NCI-H1105 treated with DMSO at 0.1 percent for 48 hours (cell line): ENCODE measurements at regions not wholly inside any gene's neighbourhood (a gene's known extent, or its start where the extent isn't known, plus 50 kb on each side); places are given as distances from the start of the nearest gene placed in this dataset.
"Not testable (repeated sequence)": the region's sequence is repeated elsewhere in the genome, so short reads cannot be mapped to it uniquely, and the experiment has no call there.

Source experiments
- DNase-seq: peaks from one replicate; lab custom pipeline; 2025; lab: John Stamatoyannopoulos, UW

DNA sequence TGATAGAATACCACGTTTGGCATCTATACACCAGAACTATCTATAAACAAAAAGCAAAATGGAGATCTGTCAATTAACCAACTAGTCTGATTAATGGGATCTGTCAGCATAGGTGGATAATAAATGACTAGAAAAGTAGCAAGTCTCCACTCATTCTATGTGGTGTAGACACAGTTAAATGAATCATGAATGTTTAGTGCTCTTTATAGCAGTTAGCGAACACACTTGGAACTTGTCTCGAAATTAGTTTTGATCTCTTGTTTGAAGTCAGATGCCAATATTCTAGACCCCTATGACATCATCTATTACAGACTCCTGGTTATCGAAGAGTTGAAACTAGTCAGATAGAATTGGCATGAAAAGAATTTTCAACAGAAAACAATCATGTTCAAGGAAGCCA is 259.7 kb downstream of the AHR start:
- no peak for DNase-seq

DNA sequence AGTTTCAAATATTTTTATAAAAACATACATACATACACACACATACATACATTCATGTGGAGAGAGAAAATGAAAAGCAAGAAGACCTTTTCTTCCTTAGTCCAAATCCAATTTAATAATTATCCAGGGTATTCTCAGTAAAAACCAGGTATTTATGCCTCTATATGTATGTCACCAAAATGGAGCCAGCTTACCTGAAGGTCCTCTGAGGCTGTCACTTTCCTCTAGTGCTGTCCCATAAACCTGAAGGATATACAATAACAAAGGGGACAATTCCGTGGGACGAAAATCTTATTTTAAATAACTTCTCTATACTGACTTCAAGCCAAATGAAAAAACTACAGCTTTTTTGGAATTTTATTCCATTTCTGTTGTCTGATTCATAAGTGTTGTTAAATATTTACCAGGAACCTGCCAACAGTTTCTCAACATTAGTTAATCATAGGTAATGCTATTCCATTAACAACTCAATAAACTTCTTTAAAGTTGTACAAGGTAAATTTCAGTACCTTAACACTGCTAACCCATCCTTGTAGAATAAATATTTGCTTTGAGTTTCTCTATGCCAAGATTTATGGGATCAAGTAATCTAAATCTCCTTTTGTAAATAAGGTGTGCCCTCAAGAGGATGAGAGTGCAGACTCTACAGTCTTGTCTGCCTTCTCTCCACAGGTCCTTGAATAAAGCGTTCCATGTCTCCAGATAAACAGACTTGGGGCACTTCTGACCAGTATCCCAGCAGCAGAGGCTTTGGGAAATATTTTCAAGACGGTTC is 260.3 kb downstream of the AHR start:
- no peak for DNase-seq

DNA sequence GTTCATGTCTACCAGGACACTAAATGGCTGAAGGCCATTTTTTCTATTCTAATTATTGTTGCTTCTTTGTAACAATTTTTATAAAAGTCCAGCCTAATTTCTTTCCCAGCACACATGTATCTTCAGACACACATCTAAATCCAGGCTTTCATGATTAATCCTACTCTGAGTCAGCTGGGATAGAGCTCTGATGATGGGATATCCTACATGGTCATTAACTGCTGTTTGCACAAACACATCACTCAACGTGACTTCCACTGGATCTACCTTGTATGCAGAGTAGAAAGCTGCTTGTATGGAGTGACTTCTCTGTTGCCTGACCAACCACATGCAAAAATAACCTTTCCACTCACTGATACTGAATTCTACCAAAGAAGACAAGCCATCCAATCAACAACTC is 260.9 kb downstream of the AHR start:
- no peak for DNase-seq

DNA sequence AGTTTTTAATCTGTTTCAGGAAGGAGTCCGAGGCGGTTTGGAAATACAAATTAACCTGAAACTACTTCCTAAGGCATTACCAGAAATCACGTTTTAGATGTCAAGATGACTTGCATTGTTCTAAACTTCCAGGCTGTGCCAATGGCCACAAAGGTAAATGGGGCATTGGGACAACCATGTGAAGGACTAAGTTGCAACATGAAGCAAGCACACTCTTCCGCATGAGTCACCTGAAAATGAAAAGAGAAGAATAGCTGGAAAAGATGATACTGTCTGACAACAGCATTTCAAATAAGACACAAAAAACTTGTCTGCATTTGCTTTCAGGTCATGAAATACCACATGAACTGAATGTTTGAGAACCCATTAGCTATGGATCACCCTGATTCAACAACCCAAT is 262.1 kb downstream of the AHR start:
- DNase-seq, result no peak

DNA sequence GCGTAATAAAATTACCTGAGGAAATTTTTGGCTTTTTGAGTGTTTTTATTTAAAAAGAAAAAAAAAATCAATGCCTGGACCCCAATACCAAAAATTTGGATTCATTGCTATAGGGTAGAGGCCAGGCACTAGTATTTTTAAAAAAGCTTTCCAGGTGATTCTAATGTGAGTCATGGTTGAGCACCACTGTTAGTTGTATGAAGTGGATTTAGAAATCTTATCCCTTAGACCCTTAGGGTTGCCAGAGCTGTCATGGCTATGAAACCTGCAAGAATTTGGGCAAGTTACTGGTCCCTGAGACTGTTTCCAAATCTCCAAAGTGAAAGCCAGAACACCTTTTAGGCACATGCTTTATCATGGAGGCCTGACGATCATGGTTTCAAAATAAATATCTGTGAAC is 262.5 kb downstream of the AHR start:
- DNase-seq, result no peak

DNA sequence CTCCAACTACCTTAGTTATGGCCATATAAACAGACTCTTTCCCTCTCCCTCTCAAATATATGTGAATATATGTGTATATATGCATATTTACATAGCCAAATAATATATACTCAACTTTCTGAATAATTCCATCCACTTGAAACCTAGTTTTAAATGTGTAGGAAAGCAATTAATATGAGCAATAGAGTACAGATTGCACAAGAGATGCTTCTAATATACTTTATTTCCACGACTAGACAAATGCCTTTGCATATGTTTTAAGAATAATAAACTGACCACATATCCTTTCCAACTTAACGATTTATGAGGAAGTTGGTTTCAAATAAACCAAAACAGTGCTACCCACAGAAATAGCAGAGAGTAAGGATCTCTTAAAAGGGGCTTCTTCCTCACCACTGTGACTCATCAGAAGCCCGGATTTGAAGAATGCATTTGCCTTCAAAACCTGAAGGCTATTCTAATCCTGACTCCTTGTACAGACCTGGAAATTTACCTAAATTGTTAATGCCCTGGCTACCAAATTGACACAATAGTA is 266.3 kb downstream of the AHR start:
- no peak for DNase-seq

DNA sequence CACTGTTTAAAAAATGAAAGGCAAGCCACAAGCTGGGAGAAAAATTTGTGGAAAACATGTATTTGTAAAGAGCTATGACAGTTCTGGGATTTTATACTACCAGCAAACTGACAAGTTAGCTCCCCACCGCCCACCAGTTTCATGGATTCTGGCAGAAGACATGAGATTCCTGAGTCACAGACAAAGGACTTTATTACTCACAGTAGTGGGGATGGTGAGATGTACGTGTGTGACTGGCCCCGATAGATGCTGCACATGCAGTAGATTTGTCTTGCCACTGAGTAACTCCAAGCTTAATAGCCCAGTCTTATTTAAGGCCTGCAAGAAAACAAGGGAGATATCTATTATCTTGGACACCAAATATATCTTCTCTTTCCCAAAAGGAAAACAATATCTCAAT is 281.7 kb downstream of the AHR start:
- no peak for DNase-seq

DNA sequence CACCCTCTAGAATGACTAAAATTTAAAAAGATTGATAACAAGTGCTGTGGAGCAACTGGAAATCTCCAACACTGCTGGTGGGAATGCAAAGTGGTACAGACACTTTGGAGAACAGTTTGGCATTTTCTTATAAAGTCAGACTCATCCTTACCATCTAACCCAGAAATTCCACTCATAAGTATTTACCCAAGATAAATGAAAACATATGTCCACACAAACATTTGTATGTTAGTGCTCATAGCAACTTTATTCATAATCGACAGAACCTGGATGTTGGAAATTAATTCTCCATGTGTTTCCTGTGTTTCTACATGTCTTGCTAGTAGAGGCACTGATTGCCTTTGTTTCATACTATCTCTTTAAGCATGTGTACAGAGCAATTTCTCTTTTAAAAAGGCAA is 282.4 kb downstream of the AHR start:
- DNase-seq, result no peak

DNA sequence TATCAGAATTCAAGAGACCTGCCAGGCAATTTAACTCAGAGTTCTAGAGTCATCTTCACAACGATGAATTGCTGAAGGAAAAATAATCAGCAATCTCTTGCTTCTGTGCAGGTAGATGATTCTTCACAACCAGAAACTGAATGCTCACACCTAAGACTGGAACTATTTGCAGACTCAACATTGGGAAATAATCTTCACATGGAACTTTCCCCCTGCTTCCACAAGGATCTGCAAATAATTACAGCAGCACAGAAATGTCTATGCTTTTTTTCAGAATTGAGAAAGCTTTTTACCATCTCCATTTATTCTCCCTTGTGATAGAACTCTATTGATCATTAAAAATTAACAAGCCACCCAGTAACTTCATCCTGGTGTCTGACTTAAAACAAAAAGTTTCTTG is 282.8 kb downstream of the AHR start:
- DNase-seq, result no peak

DNA sequence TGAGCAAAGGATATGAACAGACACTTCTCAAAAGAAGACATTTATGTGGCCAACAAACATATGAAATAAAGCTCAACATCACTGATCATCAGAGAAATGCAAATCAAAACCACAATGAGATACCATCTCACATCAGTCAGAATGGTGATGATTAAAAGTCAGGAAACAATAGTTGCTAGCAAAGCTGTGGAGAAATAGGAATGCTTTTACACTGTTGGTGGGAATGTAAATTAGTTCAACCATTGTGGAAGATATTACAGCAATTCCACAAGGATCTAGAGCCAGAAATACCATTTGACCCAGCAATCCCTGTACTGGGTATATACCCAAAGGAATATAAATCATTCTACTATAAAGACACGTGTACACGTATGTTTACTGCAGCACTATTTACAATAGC is 284.2 kb downstream of the AHR start:
- not testable (repeated sequence) for DNase-seq

DNA sequence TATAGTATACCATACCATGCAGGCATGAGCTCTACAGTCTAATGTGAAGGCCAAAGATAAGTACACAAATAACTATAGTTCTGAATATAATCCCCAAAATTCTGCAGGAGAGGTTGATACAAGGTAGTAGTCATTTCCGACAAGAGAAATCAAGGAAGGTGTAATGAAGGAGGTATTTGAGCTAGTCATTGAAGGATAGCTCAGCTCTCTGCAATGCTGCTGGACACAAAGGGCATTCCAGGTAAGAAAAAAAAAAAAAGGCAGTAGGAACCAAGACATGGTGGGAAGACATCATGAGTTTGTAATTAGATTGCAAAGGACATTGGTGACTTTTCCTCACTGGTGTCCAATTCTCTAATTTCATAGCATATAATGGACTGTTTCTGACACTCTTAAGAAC is 285.3 kb downstream of the AHR start:
- DNase-seq, result no peak

DNA sequence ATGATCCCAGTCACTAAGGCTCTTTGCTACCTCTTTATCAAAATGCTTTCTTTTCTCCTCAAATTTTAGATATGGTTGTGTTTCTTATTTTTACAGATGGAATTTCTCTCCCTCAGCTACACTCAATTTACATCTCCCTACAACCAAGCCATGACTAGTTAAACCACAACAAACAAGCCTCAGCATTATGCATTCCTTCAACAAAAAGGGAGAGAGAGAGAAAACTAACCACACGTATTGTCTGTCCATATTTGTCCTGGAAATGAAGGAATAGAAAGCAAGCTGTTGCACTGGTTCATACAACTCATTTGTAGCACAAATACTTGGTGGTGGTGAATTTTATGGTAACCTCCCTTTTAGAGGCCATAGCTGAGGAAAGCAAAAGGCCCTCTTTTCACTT is 286.4 kb downstream of the AHR start:
- DNase-seq, result no peak

DNA sequence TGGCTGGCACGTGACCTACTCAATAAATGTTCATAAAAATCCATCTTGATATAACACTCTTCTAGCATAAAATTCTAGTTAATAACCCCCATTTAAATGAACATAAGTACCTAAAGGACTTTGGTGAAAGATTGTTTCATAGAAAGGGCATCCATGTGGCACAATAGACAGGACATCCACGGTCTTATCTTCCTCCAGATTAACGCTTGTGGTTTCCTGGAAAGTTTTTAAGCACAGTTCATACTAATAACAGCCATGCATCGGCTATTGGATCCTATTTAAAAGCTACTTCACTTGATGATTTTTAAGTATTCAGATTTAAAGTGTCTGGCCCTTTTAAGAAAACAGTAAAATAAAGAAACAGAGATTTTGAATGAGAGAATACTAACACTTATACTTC is 288.3 kb downstream of the AHR start:
- DNase-seq, result no peak

DNA sequence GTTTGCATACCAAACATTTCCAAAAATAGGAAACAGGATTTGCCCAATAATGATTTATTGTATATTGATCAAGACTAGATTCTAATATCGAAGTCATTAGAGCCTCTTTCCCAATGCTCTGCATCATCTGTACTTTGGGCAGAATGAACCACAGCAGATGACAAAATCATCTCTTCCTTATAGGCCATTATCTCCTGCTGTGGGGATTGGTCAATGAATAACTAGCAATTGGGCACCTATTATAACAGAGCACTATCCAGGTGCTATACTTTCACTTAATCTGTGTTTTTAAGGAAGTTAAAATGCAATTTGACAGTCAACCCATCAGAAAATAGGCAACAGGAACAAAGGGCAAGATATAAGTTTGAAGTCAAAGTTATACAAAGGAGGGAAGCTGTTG is 290.3 kb downstream of the AHR start:
- DNase-seq, result no peak

DNA sequence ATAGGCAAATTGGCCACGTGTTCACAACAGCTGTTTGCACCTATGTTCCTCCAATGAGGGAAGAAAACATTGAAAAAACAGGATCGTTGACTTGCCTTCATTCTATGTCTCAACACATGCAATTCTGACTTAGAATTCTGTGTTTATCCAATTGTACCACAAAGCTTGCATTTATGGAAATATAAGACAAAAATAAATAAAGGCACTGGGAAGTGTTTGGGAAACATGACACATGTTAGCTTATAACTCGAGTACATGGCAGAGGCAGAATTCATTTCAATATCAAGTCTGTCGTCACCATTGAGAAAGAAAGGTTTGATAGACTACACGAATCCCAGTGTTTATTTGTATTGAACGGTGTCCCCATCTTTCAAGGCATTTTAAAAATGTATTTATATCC is 291.2 kb downstream of the AHR start:
- DNase-seq, result no peak

DNA sequence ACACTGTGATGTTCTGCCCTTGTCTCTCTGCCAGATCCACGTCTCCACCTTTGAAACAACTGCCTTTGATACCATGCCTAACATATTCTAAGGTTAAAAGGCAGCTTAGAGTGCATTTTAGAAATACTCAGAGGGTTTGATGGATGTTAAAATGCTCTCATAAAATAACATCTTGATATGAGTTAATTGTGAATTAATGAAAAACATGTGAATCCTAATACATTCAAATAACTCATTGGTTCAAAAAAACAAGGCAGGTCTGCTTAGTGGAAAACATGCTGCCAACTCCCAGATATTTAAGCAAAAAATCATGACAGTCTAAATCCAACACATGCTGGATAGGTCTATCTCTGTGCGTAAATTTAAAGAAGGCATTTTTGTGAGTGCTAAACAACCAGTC is 291.8 kb downstream of the AHR start:
- no peak for DNase-seq

DNA sequence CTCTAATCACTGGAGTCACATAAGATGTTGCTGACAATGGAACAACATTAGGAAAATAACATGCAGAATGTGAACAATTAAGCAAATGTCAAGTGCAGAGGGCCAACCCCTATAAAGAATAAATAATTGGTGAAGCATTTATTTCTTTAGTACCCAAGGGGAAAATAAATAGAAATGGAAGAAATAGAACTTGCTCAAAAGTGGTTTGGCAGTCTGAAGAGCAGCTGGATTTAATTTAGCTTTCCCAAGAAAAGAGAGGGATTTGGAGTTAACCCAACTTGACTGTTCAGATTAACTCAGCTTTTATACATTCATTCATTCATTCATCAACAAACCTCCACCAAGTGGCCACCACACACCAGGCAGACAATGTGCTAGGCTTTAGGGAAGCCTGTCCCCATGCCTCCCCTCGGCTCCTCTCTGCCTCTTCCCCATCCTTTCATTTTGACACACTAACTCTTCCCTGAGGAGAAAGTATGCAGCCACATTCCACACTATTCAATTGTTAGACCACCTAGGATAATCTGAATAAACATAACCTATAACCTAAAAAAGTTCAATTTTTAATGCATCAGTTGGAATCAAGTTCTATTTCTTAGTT is 295.5 kb downstream of the AHR start:
- DNase-seq, result no peak

DNA sequence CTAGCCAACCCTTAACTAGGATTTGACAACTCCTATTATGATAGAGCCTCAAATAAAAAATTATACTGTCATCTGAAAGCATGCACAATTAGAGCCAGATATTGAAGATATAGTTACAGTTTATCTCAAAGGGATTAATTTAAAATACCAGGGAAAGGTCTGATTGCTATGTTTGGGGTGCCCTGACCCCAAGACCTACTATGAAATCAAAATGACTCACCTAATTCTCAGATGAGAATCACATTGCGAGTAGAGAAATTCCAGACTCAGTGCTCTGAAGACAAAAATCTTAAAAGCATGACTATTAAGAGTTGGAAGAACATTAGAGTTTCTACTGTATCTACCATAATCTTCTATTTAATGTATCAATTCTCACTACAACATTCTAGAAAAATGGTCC is 297.1 kb downstream of the AHR start:
- DNase-seq, result no peak

DNA sequence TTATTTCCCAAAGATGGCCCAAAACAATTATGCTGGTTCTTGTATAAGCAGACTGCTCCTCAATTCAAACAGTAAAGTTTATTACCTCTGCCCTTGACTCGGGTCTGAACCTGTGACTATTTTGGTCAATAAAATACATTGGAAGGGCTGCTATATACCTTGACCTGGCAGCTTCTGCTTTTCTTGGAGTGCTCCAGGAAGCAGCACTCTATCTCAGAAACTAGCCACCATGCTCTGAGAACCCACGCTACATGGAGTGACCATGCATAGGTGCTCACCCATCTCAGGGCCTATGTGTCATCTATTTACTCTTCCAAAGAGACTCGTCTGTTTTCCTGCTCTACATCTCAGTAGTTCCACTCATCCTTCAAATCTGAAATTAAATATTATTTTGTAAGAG is 299.9 kb downstream of the AHR start:
- DNase-seq, result no peak

DNA sequence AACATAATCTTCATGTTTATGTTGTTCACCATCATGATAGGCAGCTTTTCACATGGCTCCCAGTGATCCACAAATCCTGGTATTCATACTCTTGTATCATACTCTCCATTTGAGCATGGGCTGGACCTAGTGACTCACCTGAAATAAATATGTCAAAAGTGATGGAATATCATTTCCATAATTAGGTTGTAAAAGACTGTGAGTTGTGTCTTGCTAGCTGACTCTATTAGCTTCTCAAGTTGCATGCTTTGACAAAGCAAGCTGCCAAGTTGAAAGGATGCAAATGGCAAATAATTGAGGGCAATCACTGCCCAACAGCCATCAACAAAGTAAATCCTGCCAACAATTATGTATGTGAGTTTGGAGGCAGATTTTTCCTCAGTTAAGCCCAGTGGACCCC is 300.4 kb downstream of the AHR start:
- peak; percentile 94 for DNase-seq

DNA sequence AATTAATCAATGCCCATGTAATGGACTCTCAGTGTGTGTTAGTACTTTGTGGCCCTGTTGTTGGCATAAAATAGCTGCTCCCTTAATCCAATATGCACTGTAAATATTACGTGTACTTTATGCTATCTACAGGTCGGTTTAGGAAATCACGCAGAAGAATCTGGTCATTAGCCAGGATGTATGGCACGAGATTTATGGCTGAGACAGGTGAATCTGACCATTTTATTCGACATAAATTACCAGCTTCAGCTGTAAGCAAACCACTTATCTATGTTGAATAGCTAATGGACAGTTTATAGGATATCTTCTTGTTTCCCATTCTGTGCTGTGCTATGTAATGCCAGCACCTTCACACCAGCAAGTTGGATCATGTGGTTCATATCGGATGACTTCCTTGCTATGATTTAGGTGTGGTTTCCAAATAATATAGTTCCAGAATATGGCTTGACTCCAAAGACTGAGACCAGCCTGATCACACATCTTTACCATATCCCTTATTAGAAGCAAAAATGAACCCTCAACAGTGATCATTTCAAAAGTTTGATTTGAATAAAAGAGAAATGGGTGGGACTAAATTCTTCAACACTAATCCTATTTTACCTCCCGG is 301.4 kb downstream of the AHR start:
- DNase-seq, result peak; percentile 95

DNA sequence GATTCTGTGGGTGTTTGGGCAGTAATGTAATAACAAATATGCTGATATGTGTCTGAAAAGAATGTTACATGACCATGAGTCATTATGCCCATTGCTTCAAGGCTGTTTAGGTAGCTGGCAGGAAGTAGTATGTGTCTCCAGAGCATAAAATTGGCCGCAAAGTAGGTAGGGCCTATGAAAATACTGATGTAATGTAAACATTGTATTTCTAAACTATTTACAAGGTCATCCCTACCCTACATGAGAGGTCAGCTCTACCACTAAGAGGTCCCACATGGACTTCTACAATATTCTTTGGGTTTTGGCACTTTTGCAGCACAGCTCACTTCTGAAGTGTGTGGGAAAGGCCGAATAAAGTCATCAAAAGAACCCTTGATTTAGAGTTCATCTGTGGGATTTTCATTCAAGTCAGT is 301.9 kb downstream of the AHR start:
- DNase-seq, result no peak

DNA sequence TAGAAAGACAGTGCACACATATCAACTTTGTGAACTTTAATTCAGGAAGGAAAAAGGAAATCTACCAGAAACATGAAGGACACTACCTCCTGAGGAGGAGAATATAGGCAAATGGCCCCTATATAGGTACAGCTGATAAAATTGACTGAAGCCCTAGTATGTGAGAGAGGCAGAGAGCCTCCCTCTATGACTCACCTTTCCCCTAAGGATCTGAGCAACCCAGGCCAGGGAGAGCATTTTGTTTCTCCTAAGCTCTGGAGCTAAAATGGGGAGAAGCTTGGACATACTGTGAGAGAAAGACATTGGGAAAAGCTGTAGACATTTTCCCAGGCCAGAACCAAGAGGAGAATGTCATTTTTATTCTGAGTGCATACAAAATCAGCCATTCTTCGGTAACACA is 303.5 kb downstream of the AHR start:
- DNase-seq, result no peak
